Hepatocyte (in vitro differentiated cells): ENCODE measurements at regions not wholly inside any gene's neighbourhood (a gene's known extent, or its start where the extent isn't known, plus 50 kb on each side); places are given as distances from the start of the nearest gene placed in this dataset.

Experiments
- DNase-seq: peaks from one replicate; pipeline ENCODE4 v3.0.0-alpha.2; 2016; ENCODE audit warnings: low spot score
- H2AFZ ChIP-seq: fragments of 200-600 bp; sonication (generic); 2 replicates; pipeline ENCODE4 v1.6.0; 2016; ENCODE audit warnings: antibody characterized with exemption, mild to moderate bottlenecking
- H3K27ac ChIP-seq: fragments of 200-600 bp; sonication (generic); 2 replicates; pipeline ENCODE4 v1.5.1; 2016; ENCODE audit warnings: mild to moderate bottlenecking
- H3K27me3 ChIP-seq: fragments of 200-600 bp; sonication (generic); 2 replicates; pipeline ENCODE4 v1.6.1; 2016
- H3K36me3 ChIP-seq: fragments of 200-600 bp; sonication (generic); replicated peaks from 2 replicates; pipeline ENCODE4 v1.5.1; 2016; ENCODE audit warnings: low read depth; ENCODE audit not compliant: insufficient read depth
- H3K4me1 ChIP-seq: fragments of 200-600 bp; sonication (generic); 2 replicates; pipeline ENCODE4 v1.5.1; 2016; ENCODE audit warnings: mild to moderate bottlenecking, moderate library complexity; ENCODE audit not compliant: insufficient read depth
- H3K4me2 ChIP-seq: fragments of 200-600 bp; sonication (generic); 2 replicates; pipeline ENCODE4 v1.6.0; 2016
- H3K4me3 ChIP-seq: fragments of 200-600 bp; sonication (generic); 2 replicates; pipeline ENCODE4 v1.5.1; 2016; ENCODE audit warnings: mild to moderate bottlenecking
- H3K79me2 ChIP-seq: fragments of 200-600 bp; sonication (generic); 2 replicates; pipeline ENCODE4 v1.6.0; 2017; ENCODE audit warnings: mild to moderate bottlenecking
- H3K9me2 ChIP-seq: fragments of 200-600 bp; sonication (generic); replicated peaks from 2 replicates; pipeline ENCODE4 v1.6.0; 2017; ENCODE audit warnings: mild to moderate bottlenecking; ENCODE audit not compliant: insufficient read depth
- H3K9me3 ChIP-seq: fragments of 200-600 bp; sonication (generic); 2 replicates; pipeline ENCODE4 v1.5.1; 2016; ENCODE audit warnings: low read depth, mild to moderate bottlenecking
- H4K20me1 ChIP-seq: fragments of 200-600 bp; sonication (generic); 2 replicates; pipeline ENCODE4 v1.6.0; 2016; ENCODE audit warnings: mild to moderate bottlenecking; ENCODE audit not compliant: insufficient read depth, poor library complexity, severe bottlenecking
- EZH2 ChIP-seq: fragments of 200-600 bp; sonication (generic); IDR thresholded peaks from 2 replicates; pipeline ENCODE4 v1.6.1; 2016; ENCODE audit warnings: antibody characterized with exemption, mild to moderate bottlenecking, borderline replicate concordance
- EZH2phosphoT487 ChIP-seq: fragments of 200-600 bp; sonication (generic); IDR thresholded peaks from one replicate; pipeline ENCODE4 v1.6.1; 2018; ENCODE audit warnings: antibody characterized with exemption, mild to moderate bottlenecking, low read depth, moderate library complexity; ENCODE audit not compliant: unreplicated experiment, severe bottlenecking
- WGBS: methylation state at CpG from one replicate; pipeline ENCODE4 v1.1.6; 2016; ENCODE audit warnings: low lambda C conversion rate; ENCODE audit errors: missing lambda C conversion rate; 5-methylcytosine and 5-hydroxymethylcytosine counted together
- TF ChIP-seq, protein P1 (sequence below): fragments of 200-600 bp; sonication (generic); IDR thresholded peaks from 2 replicates; pipeline ENCODE4 v1.5.1; 2016; ENCODE audit warnings: antibody characterized with exemption, mild to moderate bottlenecking; ENCODE audit not compliant: poor library complexity

DNA sequence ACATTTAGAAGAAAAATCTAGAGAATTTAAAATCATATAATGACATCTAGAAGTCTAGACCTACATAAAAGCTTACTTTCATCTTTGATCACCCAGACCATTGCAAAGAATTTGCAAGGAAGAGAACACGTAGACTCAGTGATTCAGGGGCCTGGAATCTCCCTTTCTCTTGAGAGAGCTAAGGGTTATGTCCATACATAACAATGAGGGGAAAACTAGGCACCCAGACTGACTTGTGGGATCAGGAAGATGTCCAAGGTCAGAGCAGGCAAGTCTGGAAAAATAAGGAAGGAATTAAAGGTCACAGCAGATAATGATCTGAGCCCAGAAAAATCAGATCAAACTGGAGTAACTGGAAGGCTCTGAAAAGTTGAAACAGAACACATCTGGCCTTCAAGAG, 198.4 kb upstream of the SFRP2 start:
- H3K27ac ChIP-seq = no peak overlapping the region
- H4K20me1 ChIP-seq = no peaks in the 10 kb centered on the region
- no peak overlapping the region for H3K4me3 ChIP-seq
- H3K27me3 ChIP-seq = no peaks in the 10 kb centered on the region
- WGBS = 35% methylated on average over 1 of the region's 1 CpG
- H3K4me2 ChIP-seq = no peak overlapping the region
- no peaks in the 10 kb centered on the region for H3K79me2 ChIP-seq
- no peaks in the 10 kb centered on the region for H3K9me2 ChIP-seq
- no peaks in the 10 kb centered on the region for H3K36me3 ChIP-seq
- no peak overlapping the region for H2AFZ ChIP-seq
- no peak for TF ChIP-seq EZH2
- no peak for TF ChIP-seq EZH2phosphoT487
- TF ChIP-seq, protein P1, sequence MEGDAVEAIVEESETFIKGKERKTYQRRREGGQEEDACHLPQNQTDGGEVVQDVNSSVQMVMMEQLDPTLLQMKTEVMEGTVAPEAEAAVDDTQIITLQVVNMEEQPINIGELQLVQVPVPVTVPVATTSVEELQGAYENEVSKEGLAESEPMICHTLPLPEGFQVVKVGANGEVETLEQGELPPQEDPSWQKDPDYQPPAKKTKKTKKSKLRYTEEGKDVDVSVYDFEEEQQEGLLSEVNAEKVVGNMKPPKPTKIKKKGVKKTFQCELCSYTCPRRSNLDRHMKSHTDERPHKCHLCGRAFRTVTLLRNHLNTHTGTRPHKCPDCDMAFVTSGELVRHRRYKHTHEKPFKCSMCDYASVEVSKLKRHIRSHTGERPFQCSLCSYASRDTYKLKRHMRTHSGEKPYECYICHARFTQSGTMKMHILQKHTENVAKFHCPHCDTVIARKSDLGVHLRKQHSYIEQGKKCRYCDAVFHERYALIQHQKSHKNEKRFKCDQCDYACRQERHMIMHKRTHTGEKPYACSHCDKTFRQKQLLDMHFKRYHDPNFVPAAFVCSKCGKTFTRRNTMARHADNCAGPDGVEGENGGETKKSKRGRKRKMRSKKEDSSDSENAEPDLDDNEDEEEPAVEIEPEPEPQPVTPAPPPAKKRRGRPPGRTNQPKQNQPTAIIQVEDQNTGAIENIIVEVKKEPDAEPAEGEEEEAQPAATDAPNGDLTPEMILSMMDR = no peak
- no peaks in the 10 kb centered on the region for H3K4me1 ChIP-seq
- H3K9me3 ChIP-seq = no peaks in the 10 kb centered on the region
- no peak for DNase-seq

DNA sequence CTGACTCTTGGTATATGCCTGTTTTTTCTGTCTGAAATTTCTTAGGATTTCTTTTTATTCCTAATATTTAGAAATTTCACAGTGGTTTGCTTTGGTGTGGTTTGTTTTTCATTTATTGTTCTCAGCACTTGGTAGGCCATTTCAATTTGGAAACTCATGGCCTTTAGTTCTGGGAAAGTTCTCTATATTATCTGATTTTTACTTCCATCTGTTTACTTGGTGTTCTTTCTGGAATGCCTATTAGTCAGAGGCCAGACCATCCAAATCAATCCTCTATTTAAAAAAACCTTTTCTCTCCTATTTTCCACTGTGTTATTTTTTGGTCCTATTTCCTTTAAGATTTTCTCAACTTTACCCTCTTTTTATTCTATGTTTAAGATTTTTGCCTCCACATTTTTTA, 188.1 kb upstream of the SFRP2 start:
- Histone ChIP-seq H3K4me1 (no peaks in the 10 kb centered on the region), H2AFZ (no peak overlapping the region), H3K27me3 (no peaks in the 10 kb centered on the region), H3K9me3 (no peaks in the 10 kb centered on the region), H3K4me3 (no peak overlapping the region), H3K9me2 (no peaks in the 10 kb centered on the region), H3K27ac (no peak overlapping the region), H3K79me2 (no peaks in the 10 kb centered on the region), H4K20me1 (no peaks in the 10 kb centered on the region), H3K36me3 (no peaks in the 10 kb centered on the region), H3K4me2 (no peak overlapping the region)
- no peak for DNase-seq
- TF ChIP-seq EZH2 = no peak
- TF ChIP-seq, protein P1 = no peak
- TF ChIP-seq EZH2phosphoT487 = no peak

DNA sequence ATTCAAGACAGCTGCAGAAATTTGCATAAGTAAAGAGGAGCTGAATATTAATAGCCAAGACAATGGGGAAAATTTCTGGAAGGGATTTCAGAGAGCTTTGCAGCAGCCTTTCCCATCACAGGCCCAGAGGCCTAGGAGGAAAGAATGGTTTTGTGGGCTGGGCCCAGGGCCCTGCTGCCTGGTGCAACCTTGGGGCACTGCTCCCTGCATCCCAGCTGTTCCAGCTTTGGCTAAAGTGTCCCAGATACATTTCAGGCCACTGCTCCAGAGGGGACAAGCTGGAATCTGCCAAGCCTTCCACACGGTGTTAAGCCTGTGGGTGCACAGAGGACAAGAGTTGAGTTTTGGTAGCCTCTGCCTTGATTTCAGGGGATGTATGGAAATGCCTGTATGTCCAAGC, 185.6 kb upstream of the SFRP2 start:
- TF ChIP-seq, protein P1 = no peak
- no peak for TF ChIP-seq EZH2phosphoT487
- TF ChIP-seq EZH2 = no peak

DNA sequence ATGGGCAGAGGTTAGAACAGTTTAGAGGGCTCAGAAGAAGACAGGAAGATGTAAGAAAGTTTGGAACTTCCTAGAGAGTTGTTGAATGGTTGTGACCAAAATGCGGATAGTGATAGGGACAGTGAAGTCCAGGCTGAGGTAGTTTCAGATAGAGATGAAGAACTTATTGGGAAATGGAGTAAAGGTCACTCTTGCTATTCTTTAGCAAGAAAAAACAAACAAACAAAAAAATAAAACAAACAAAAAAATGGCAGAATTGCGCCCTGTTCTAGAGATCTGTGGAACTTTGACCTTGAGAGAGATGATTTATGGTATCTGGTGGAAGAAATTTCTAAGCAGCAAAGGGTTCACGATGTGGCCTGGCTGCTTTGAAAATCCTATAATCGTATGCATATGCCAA, 185.1 kb upstream of the SFRP2 start:
- Histone ChIP-seq H3K4me2 (no peak overlapping the region), H3K79me2 (no peaks in the 10 kb centered on the region), H3K9me3 (no peaks in the 10 kb centered on the region), H3K27ac (no peak overlapping the region), H3K27me3 (no peaks in the 10 kb centered on the region), H2AFZ (no peak overlapping the region), H3K9me2 (no peaks in the 10 kb centered on the region), H3K36me3 (no peaks in the 10 kb centered on the region), H3K4me1 (no peaks in the 10 kb centered on the region), H3K4me3 (no peak overlapping the region), H4K20me1 (no peaks in the 10 kb centered on the region)
- TF ChIP-seq EZH2 = no peak
- TF ChIP-seq, protein P1 = no peak
- TF ChIP-seq EZH2phosphoT487 = no peak
- no peak for DNase-seq
- WGBS = 63% methylated on average over 4 of the region's 4 CpGs

More for the DNA sequence above, 185.6 kb upstream of the SFRP2 start:
- Histone ChIP-seq H3K27ac (no peak overlapping the region), H3K79me2 (no peaks in the 10 kb centered on the region), H3K4me1 (no peaks in the 10 kb centered on the region), H2AFZ (no peak overlapping the region), H3K9me2 (no peaks in the 10 kb centered on the region), H3K9me3 (no peaks in the 10 kb centered on the region), H3K4me2 (no peak overlapping the region), H3K4me3 (no peak overlapping the region), H4K20me1 (no peaks in the 10 kb centered on the region), H3K36me3 (no peaks in the 10 kb centered on the region), H3K27me3 (no peaks in the 10 kb centered on the region)
- DNase-seq = no peak
- WGBS = 91% methylated on average over 1 of the region's 1 CpG
